HepG2 (cell line): ENCODE measurements at regions not wholly inside any gene's neighbourhood (a gene's known extent, or its start where the extent isn't known, plus 50 kb on each side); places are given as distances from the start of the nearest gene placed in this dataset.

ENCODE experiments used
- ATF6 ChIP-seq: sonication (generic); formaldehyde crosslinking; conservative IDR thresholded peaks from 2 replicates; pipeline ENCODE4 v1.4.0; 2020; ENCODE audit warnings: missing genetic modification reagents
- EZH2 ChIP-seq: conservative IDR thresholded peaks from 2 replicates; pipeline ENCODE4 v1.6.1; 2012; ENCODE audit warnings: mild to moderate bottlenecking, low read depth, low read length, moderate library complexity
- GMEB1 ChIP-seq: sonication (generic); formaldehyde crosslinking; IDR thresholded peaks from 2 replicates; pipeline ENCODE4 v1.5.1; 2020; ENCODE audit warnings: missing genetic modification reagents, mild to moderate bottlenecking, borderline replicate concordance
- HOXA9 ChIP-seq: sonication (generic); formaldehyde crosslinking; IDR thresholded peaks from 2 replicates; pipeline ENCODE4 v1.8.1; 2022; ENCODE audit warnings: missing genetic modification reagents, mild to moderate bottlenecking, moderate library complexity, borderline replicate concordance
- KAT2B ChIP-seq: fragments of 150-350 bp; IDR thresholded peaks from 2 replicates; pipeline ENCODE4 v1.6.1; 2014; ENCODE audit warnings: low read depth, low read length, borderline replicate concordance
- POLR2A ChIP-seq, 2 experiments: IDR thresholded peaks; 2 replicates each; pipeline ENCODE4 v1.6.1; 2011; ENCODE audit warnings: low read depth in 2 of 2, low read length in 2 of 2, mild to moderate bottlenecking in 1 of 2, moderate library complexity in 1 of 2; ENCODE audit not compliant: insufficient read depth in 1 of 2
- SOX6 ChIP-seq, 2 experiments: fragments of 450-650 bp in 1 of 2; sonication (generic) in 1 of 2; formaldehyde crosslinking in 1 of 2; IDR thresholded peaks; 2 replicates each; pipeline versions ENCODE4 v1.4.0 to v1.6.1; 2017 to 2020; ENCODE audit warnings: antibody characterized with exemption in 1 of 2, mild to moderate bottlenecking in 1 of 2, missing genetic modification reagents in 1 of 2
- ZNF790 ChIP-seq: sonication (generic); formaldehyde crosslinking; IDR thresholded peaks from 2 replicates; pipeline ENCODE4 v1.8.0; 2022; ENCODE audit warnings: missing genetic modification reagents, mild to moderate bottlenecking, borderline replicate concordance

- TF ChIP-seq KAT2B (no peak), SOX6 (IDR thresholded peaks at IDR 0.05) (no peak), SOX6 (CRISPR knock-in tag; IDR thresholded peaks at IDR 0.05) (no peak), ZNF790 (CRISPR knock-in tag) (no peak), POLR2A (IDR thresholded peaks at IDR 0.05; ENCODE audit: insufficient read depth in 1 of 2, low read depth in 2 of 2, low read length in 2 of 2) (no peak), ATF6 (CRISPR knock-in tag) (no peak), EZH2 (no peak), GMEB1 (CRISPR knock-in tag) (no peak), HOXA9 (CRISPR knock-in tag) (no peak)
These were observed 473.9 kb downstream of the C3orf38 start for GRCh38 chr3:88623709-88624108.
